ENCODE measurements at regions not wholly inside any gene's neighbourhood (a gene's known extent, or its start where the extent isn't known, plus 50 kb on each side); places are given as distances from the start of the nearest gene placed in this dataset.
A peak's percentile ranks its signal among the peaks of the same experiment; 100 is the strongest.

DNA sequence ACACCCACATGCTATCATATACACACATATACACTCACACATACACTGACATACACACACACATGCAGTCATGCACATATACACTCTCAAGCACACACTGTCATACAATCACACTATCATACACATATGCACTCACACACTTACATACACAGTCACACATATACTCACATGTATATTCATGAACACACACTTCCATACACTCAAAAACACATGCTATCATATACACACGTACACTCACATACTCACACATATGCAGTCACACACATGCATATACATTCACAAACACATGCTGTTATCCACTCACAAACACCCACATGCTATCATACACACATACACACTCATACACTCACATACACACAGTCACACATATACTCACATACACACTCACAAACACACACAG, 71.0 kb upstream of the PLXNA4 start:
- 98% methylated on average over 1 of the region's 1 CpG for WGBS (ENCODE audit: insufficient coverage)
- Histone ChIP-seq H3K36me3 (ENCODE audit: control insufficient read depth, insufficient read depth, low read length) (no peaks in the 10 kb centered on the region), H3K4me1 (ENCODE audit: control insufficient read depth, insufficient read depth, low read length) (no peaks in the 10 kb centered on the region), H3K4me3 (ENCODE audit: low read length) (no peak overlapping the region), H3K9me3 (ENCODE audit: control insufficient read depth, insufficient read depth, low read length) (no peaks in the 10 kb centered on the region), H3K27ac (ENCODE audit: low read length) (no peak overlapping the region), H3K27me3 (ENCODE audit: control insufficient read depth, insufficient read depth, low read length) (no peaks in the 10 kb centered on the region)
- Mint-ChIP-seq H3K4me3 (no peak overlapping the region), H3K27me3 (ENCODE audit: low read depth in 2 of 2) (no peaks in the 10 kb centered on the region), H3K4me1 (no peaks in the 10 kb centered on the region), H3K36me3 (no peaks in the 10 kb centered on the region), H3K9me3 (no peaks in the 10 kb centered on the region), H3K27ac (no peak overlapping the region)
- DNase-seq (no peak), ATAC-seq (peak in 1 of 3 donors; percentile 38)
- intact Hi-C loops (cut with micrococcal nuclease): no loop called here
- TF ChIP-seq, protein P1, sequence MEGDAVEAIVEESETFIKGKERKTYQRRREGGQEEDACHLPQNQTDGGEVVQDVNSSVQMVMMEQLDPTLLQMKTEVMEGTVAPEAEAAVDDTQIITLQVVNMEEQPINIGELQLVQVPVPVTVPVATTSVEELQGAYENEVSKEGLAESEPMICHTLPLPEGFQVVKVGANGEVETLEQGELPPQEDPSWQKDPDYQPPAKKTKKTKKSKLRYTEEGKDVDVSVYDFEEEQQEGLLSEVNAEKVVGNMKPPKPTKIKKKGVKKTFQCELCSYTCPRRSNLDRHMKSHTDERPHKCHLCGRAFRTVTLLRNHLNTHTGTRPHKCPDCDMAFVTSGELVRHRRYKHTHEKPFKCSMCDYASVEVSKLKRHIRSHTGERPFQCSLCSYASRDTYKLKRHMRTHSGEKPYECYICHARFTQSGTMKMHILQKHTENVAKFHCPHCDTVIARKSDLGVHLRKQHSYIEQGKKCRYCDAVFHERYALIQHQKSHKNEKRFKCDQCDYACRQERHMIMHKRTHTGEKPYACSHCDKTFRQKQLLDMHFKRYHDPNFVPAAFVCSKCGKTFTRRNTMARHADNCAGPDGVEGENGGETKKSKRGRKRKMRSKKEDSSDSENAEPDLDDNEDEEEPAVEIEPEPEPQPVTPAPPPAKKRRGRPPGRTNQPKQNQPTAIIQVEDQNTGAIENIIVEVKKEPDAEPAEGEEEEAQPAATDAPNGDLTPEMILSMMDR (IDR thresholded peaks at IDR 0.05): no peak

GRCh38 chr7:132646052-132646451, 69.8 kb upstream of the PLXNA4 start:
- Mint-ChIP-seq H3K27me3 (ENCODE audit: low read depth in 2 of 2) (no peaks in the 10 kb centered on the region), H3K36me3 (no peaks in the 10 kb centered on the region), H3K4me1 (no peaks in the 10 kb centered on the region), H3K27ac (no peak overlapping the region), H3K9me3 (no peaks in the 10 kb centered on the region), H3K4me3 (no peak overlapping the region)
- TF ChIP-seq, protein P1 (IDR thresholded peaks at IDR 0.05): no peak
- Histone ChIP-seq H3K9me3 (ENCODE audit: control insufficient read depth, insufficient read depth, low read length) (no peaks in the 10 kb centered on the region), H3K4me1 (ENCODE audit: control insufficient read depth, insufficient read depth, low read length) (no peaks in the 10 kb centered on the region), H3K4me3 (ENCODE audit: low read length) (no peak overlapping the region), H3K36me3 (ENCODE audit: control insufficient read depth, insufficient read depth, low read length) (no peaks in the 10 kb centered on the region), H3K27ac (ENCODE audit: low read length) (no peak overlapping the region), H3K27me3 (ENCODE audit: control insufficient read depth, insufficient read depth, low read length) (no peaks in the 10 kb centered on the region)
- no peak for DNase-seq
- 88% methylated on average over 5 of the region's 5 CpGs for WGBS (ENCODE audit: insufficient coverage)
- intact Hi-C loops (cut with micrococcal nuclease): no loop called here
- ATAC-seq: no peak

DNA sequence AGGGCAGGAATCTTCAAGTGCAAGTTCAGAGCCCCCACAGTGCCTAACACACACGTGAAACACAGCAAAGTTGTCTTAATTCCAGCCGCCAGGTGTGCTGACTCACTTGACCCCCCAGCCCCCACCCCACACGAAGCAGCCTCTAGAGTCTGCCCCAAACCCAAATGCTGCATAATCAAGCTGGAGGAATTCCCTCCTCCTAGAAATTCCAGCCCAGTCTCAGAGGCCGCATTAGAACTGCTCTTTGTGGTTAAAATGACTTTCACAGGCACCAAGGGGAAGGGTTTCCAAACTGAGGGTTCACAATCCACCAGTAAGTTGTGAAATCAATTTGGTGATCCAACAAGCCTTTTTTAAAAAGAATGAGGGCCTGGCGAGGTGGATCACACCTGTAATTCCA, 67.0 kb upstream of the PLXNA4 start:
- intact Hi-C loops (cut with micrococcal nuclease): no loop called here
- WGBS (ENCODE audit: insufficient coverage): 72% methylated on average over 5 of the region's 5 CpGs
- no peaks in the 10 kb centered on the region for H3K4me1 ChIP-seq (ENCODE audit: control insufficient read depth, insufficient read depth, low read length)
- H3K27me3 Mint-ChIP-seq (ENCODE audit: low read depth in 2 of 2): no peaks in the 10 kb centered on the region
- H3K4me1 Mint-ChIP-seq: no peaks in the 10 kb centered on the region
- H3K36me3 ChIP-seq (ENCODE audit: control insufficient read depth, insufficient read depth, low read length): no peaks in the 10 kb centered on the region
- H3K9me3 ChIP-seq (ENCODE audit: control insufficient read depth, insufficient read depth, low read length): no peaks in the 10 kb centered on the region
- H3K27ac ChIP-seq (ENCODE audit: low read length): no peak overlapping the region
- H3K36me3 Mint-ChIP-seq: no peaks in the 10 kb centered on the region
- no peak for ATAC-seq
- no peak overlapping the region for H3K27ac Mint-ChIP-seq
- no peak for DNase-seq
- H3K4me3 ChIP-seq (ENCODE audit: low read length): no peak overlapping the region
- no peaks in the 10 kb centered on the region for H3K27me3 ChIP-seq (ENCODE audit: control insufficient read depth, insufficient read depth, low read length)
- TF ChIP-seq, protein P1 (IDR thresholded peaks at IDR 0.05): no peak
- no peak overlapping the region for H3K4me3 Mint-ChIP-seq
- no peaks in the 10 kb centered on the region for H3K9me3 Mint-ChIP-seq

- no peaks in the 10 kb centered on the region for H3K36me3 ChIP-seq (ENCODE audit: control insufficient read depth, insufficient read depth, low read length)
- Mint-ChIP-seq H3K27ac (no peak overlapping the region), H3K4me3 (no peak overlapping the region), H3K27me3 (ENCODE audit: low read depth in 2 of 2) (no peaks in the 10 kb centered on the region), H3K4me1 (no peaks in the 10 kb centered on the region), H3K36me3 (no peaks in the 10 kb centered on the region), H3K9me3 (no peaks in the 10 kb centered on the region)
- no peaks in the 10 kb centered on the region for H3K4me1 ChIP-seq (ENCODE audit: control insufficient read depth, insufficient read depth, low read length)
- intact Hi-C loops (cut with micrococcal nuclease): no loop called here
- no peaks in the 10 kb centered on the region for H3K9me3 ChIP-seq (ENCODE audit: control insufficient read depth, insufficient read depth, low read length)
- no peak for DNase-seq
- no peaks in the 10 kb centered on the region for H3K27me3 ChIP-seq (ENCODE audit: control insufficient read depth, insufficient read depth, low read length)
- H3K27ac ChIP-seq (ENCODE audit: low read length): no peak overlapping the region
- H3K4me3 ChIP-seq (ENCODE audit: low read length): no peak overlapping the region
- no peak for ATAC-seq
- 100% methylated on average over 1 of the region's 1 CpG for WGBS (ENCODE audit: insufficient coverage)
- TF ChIP-seq, protein P1 (IDR thresholded peaks at IDR 0.05): no peak
These were observed 65.0 kb upstream of the PLXNA4 start for GRCh38 chr7:132641238-132641637.
